ENCODE measurements at regions not wholly inside any gene's neighbourhood (a gene's known extent, or its start where the extent isn't known, plus 50 kb on each side); places are given as distances from the start of the nearest gene placed in this dataset.

DNA sequence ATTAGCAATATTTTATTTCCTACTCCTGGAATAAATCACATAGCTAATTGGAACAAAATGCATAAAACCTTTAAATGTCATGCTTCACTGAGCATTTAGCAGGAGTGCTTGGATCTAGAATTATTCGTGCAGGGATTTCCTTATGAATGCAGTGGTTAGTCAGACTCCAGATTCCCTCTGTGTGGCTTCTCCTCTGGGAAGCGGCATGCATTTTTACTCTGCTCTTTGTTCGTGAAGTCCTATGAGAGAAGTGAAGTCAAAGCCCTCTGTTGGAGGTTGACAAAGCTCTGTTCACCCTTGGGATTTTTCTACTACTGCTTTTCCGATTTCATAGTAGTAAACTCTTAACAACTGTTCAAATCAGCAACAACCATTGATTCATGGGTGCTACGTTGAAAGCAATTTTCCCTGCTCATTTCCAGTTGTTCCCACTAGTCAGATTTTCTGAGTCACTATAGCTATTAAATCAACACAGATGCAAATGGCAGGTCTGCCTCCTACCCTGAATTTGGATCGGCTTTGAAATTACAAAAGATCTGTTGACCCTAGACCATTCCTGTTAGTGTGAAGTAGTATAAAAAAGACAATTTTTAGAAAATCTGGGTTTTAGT is 461.7 kb downstream of the STK39 start:
- Histone ChIP-seq H3K9ac (no peak overlapping the region), H3F3A (replicated peaks; ENCODE audit: insufficient read depth) (no peaks in the 10 kb centered on the region), H3K4me2 (no peak overlapping the region), H3K9me2 (no peaks in the 10 kb centered on the region), H3K27me3 (ENCODE audit: insufficient read depth) (no peaks in the 10 kb centered on the region), H3K79me2 (ENCODE audit: insufficient read depth) (no peaks in the 10 kb centered on the region), H3K4me3 (ENCODE audit: low read depth in 2 of 2, low read length in 1 of 2) (no peak overlapping the region), H3K36me3 (replicated peaks in 1 of 2; ENCODE audit: control insufficient read depth in 1 of 2, insufficient read depth in 2 of 2, low read length in 1 of 2) (no peaks in the 10 kb centered on the region), H2AFZ (ENCODE audit: low read depth) (no peak overlapping the region), H3K4me1 (ENCODE audit: control insufficient read depth in 1 of 2, insufficient read depth in 2 of 2, low read depth in 1 of 2, low read length in 1 of 2) (peaks cover 0 to 18% of the 10 kb centered on the region in 2 experiments; a peak in 2 of 4 replicates), H3K27ac (ENCODE audit: low read depth in 2 of 2, low read length in 1 of 2) (no peak overlapping the region), H3K9me3 (no peaks in the 10 kb centered on the region), H4K20me1 (ENCODE audit: insufficient read depth) (no peaks in the 10 kb centered on the region)
- TF ChIP-seq CHD2 (IDR thresholded peaks at IDR 0.05; ENCODE audit: low read length, partially characterized antibody) = no peak
- TF ChIP-seq JUND (IDR thresholded peaks at IDR 0.05) = no peak
- TF ChIP-seq SMC3 (IDR thresholded peaks at IDR 0.05; ENCODE audit: low read depth, low read length) = no peak
- no peak for TF ChIP-seq EZH2phosphoT487 (IDR thresholded peaks at IDR 0.05; ENCODE audit: borderline replicate concordance, low read depth)
- TF ChIP-seq, protein P1, sequence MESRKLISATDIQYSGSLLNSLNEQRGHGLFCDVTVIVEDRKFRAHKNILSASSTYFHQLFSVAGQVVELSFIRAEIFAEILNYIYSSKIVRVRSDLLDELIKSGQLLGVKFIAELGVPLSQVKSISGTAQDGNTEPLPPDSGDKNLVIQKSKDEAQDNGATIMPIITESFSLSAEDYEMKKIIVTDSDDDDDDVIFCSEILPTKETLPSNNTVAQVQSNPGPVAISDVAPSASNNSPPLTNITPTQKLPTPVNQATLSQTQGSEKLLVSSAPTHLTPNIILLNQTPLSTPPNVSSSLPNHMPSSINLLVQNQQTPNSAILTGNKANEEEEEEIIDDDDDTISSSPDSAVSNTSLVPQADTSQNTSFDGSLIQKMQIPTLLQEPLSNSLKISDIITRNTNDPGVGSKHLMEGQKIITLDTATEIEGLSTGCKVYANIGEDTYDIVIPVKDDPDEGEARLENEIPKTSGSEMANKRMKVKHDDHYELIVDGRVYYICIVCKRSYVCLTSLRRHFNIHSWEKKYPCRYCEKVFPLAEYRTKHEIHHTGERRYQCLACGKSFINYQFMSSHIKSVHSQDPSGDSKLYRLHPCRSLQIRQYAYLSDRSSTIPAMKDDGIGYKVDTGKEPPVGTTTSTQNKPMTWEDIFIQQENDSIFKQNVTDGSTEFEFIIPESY (IDR thresholded peaks at IDR 0.05; ENCODE audit: borderline replicate concordance, low read depth) = no peak
- no peak for TF ChIP-seq POLR2AphosphoS5 (IDR thresholded peaks at IDR 0.05; ENCODE audit: low read depth, low read length)
- no peak for TF ChIP-seq RCOR1 (IDR thresholded peaks at IDR 0.05; ENCODE audit: low read length)
- TF ChIP-seq, protein P2, sequence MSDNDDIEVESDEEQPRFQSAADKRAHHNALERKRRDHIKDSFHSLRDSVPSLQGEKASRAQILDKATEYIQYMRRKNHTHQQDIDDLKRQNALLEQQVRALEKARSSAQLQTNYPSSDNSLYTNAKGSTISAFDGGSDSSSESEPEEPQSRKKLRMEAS (IDR thresholded peaks at IDR 0.05; ENCODE audit: low read depth) = no peak
- TF ChIP-seq, protein P3, sequence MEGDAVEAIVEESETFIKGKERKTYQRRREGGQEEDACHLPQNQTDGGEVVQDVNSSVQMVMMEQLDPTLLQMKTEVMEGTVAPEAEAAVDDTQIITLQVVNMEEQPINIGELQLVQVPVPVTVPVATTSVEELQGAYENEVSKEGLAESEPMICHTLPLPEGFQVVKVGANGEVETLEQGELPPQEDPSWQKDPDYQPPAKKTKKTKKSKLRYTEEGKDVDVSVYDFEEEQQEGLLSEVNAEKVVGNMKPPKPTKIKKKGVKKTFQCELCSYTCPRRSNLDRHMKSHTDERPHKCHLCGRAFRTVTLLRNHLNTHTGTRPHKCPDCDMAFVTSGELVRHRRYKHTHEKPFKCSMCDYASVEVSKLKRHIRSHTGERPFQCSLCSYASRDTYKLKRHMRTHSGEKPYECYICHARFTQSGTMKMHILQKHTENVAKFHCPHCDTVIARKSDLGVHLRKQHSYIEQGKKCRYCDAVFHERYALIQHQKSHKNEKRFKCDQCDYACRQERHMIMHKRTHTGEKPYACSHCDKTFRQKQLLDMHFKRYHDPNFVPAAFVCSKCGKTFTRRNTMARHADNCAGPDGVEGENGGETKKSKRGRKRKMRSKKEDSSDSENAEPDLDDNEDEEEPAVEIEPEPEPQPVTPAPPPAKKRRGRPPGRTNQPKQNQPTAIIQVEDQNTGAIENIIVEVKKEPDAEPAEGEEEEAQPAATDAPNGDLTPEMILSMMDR (IDR thresholded peaks at IDR 0.05) = no peak
- no peak for TF ChIP-seq NRF1 (IDR thresholded peaks at IDR 0.05; ENCODE audit: low read depth, low read length)
- TF ChIP-seq SIN3A (IDR thresholded peaks at IDR 0.05; ENCODE audit: borderline replicate concordance, low read depth, low read length) = no peak
- TF ChIP-seq TCF12 (IDR thresholded peaks at IDR 0.05) = no peak
- no peak for TF ChIP-seq ELF1 (IDR thresholded peaks at IDR 0.05)
- TF ChIP-seq, protein P4, sequence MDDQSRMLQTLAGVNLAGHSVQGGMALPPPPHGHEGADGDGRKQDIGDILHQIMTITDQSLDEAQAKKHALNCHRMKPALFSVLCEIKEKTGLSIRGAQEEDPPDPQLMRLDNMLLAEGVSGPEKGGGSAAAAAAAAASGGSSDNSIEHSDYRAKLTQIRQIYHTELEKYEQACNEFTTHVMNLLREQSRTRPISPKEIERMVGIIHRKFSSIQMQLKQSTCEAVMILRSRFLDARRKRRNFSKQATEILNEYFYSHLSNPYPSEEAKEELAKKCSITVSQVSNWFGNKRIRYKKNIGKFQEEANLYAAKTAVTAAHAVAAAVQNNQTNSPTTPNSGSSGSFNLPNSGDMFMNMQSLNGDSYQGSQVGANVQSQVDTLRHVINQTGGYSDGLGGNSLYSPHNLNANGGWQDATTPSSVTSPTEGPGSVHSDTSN (IDR thresholded peaks at IDR 0.05) = no peak
- TF ChIP-seq FOXJ3 (CRISPR knock-in tag; IDR thresholded peaks at IDR 0.05) = no peak
- no peak for TF ChIP-seq RFX5 (IDR thresholded peaks at IDR 0.05; ENCODE audit: low read length)
- TF ChIP-seq, protein P5, sequence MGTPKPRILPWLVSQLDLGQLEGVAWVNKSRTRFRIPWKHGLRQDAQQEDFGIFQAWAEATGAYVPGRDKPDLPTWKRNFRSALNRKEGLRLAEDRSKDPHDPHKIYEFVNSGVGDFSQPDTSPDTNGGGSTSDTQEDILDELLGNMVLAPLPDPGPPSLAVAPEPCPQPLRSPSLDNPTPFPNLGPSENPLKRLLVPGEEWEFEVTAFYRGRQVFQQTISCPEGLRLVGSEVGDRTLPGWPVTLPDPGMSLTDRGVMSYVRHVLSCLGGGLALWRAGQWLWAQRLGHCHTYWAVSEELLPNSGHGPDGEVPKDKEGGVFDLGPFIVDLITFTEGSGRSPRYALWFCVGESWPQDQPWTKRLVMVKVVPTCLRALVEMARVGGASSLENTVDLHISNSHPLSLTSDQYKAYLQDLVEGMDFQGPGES (IDR thresholded peaks at IDR 0.05; ENCODE audit: low read depth, low read length) = no peak
- no peak for TF ChIP-seq NFIC (IDR thresholded peaks at IDR 0.05; ENCODE audit: borderline replicate concordance)
- DNase-seq = no peak
- ChIA-PET POLR2A (no interaction called here), CTCF (interaction anchor here (1.5 kb wide), 1 partner anchor 333 kb away, joined by 5 read pairs; no protein-coding TSS in a partner anchor)
- WGBS (ENCODE audit: low lambda C conversion rate) = 73% methylated on average over 6 of the region's 6 CpGs

Data from SK-N-SH (cell line).